ENCODE measurements at regions not wholly inside any gene's neighbourhood (a gene's known extent, or its start where the extent isn't known, plus 50 kb on each side); places are given as distances from the start of the nearest gene placed in this dataset.

DNA sequence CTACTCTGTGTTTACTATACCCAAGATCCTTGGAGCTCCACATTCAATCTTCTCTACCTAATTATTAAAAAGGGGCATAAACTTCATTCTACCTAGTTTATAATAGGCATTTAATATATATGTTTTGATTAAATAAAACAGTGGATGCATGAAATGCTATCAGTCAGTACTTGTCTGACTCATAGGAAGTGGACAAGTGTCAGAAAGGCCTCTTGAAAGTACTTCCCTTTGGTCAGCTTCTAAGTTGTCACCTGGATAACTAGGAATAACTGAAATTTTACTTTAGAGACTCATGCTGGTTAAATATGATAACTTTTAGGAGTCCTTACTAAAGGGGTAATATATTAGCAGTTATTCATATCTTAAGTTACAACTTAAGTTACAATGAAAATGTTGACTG is 329.8 kb downstream of the KLF5 start:
- Histone ChIP-seq H3K4me3 (no peak overlapping the region), H3K36me3 (no peaks in the 10 kb centered on the region), H3K9me3 (no peaks in the 10 kb centered on the region), H3K27ac (no peak overlapping the region), H3K27me3 (no peaks in the 10 kb centered on the region), H3K4me1 (no peaks in the 10 kb centered on the region)
- no peak for DNase-seq (ENCODE audit: low spot score)
- TF ChIP-seq CTCF (IDR thresholded peaks at IDR 0.05), result no peak

GRCh38 chr13:73387318-73387717 is 328.5 kb downstream of the KLF5 start:
- TF ChIP-seq CTCF (IDR thresholded peaks at IDR 0.05), result no peak
- Histone ChIP-seq H3K9me3 (no peaks in the 10 kb centered on the region), H3K27me3 (no peaks in the 10 kb centered on the region), H3K4me1 (no peaks in the 10 kb centered on the region), H3K4me3 (no peak overlapping the region), H3K36me3 (no peaks in the 10 kb centered on the region), H3K27ac (no peak overlapping the region)
- DNase-seq (ENCODE audit: low spot score), result no peak

DNA sequence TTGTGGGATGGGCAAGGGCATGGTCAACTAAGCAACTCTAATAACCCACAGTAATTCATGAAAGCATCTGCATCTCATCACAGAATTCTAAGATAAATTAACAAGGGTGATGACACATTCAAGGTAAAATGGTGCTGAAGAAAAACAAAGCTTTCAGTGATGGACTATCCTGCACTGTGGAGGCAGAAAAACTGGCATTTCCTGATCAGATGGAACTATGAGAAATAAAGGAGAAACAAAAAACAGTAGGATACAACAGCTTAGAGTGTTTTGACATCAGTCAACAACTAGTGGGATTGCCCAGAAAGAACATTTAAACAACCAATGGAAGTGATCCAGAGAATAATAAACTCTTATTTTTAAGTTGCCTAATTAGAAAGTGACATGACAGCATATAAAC is 327.0 kb downstream of the KLF5 start:
- DNase-seq (ENCODE audit: low spot score), result no peak
- no peaks in the 10 kb centered on the region for H3K4me1 ChIP-seq
- no peaks in the 10 kb centered on the region for H3K36me3 ChIP-seq
- H3K27me3 ChIP-seq, result no peaks in the 10 kb centered on the region
- H3K9me3 ChIP-seq, result no peaks in the 10 kb centered on the region
- no peak overlapping the region for H3K27ac ChIP-seq
- no peak for TF ChIP-seq CTCF (IDR thresholded peaks at IDR 0.05)
- no peak overlapping the region for H3K4me3 ChIP-seq

GRCh38 chr13:73372666-73373627 is 314.1 kb downstream of the KLF5 start:
- TF ChIP-seq CTCF (IDR thresholded peaks at IDR 0.05), result no peak
- Histone ChIP-seq H3K4me1 (no peaks in the 10 kb centered on the region), H3K4me3 (no peak overlapping the region), H3K27me3 (no peaks in the 10 kb centered on the region), H3K27ac (no peak overlapping the region), H3K9me3 (no peaks in the 10 kb centered on the region), H3K36me3 (no peaks in the 10 kb centered on the region)
- no peak for DNase-seq (ENCODE audit: low spot score)

DNA sequence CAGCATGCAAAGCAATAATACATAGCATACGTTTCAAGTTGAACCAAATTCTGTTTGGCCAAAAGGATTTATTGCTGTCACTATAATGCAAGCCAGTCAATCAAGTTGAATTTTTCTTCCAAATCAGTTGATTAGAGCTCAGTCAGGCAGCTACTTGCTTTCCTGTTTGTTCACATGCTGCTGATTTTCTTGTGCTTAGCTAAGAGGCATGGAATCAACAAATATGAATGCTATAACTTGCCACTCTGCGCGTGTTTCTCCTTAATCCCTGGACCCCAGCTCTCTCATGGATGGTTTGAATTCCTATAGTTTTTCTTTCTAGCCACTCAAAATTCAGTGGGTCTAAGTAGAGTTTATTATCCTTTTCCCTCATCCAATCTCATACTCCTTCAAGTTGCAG is 311.3 kb downstream of the KLF5 start:
- TF ChIP-seq CTCF (IDR thresholded peaks at IDR 0.05), result no peak
- Histone ChIP-seq H3K27ac (no peak overlapping the region), H3K27me3 (no peaks in the 10 kb centered on the region), H3K9me3 (no peaks in the 10 kb centered on the region), H3K36me3 (no peaks in the 10 kb centered on the region), H3K4me3 (no peak overlapping the region), H3K4me1 (no peaks in the 10 kb centered on the region)
- DNase-seq (ENCODE audit: low spot score), result no peak

Data from right atrium auricular region (tissue), 2 donors.